SK-N-SH (cell line): ENCODE measurements at regions not wholly inside any gene's neighbourhood (a gene's known extent, or its start where the extent isn't known, plus 50 kb on each side); places are given as distances from the start of the nearest gene placed in this dataset.

Source experiments
- CTCF ChIA-PET: fragments of 300-600, 350-600 bp; formaldehyde crosslinking; extraction: SDS; loops from one replicate; lab custom pipeline; 2021; lab: Yijun Ruan, JAX
- POLR2A ChIA-PET: fragments of 350-600 bp; sonication (Branson Sonifier 250); formaldehyde crosslinking; extraction: SDS; loops from one replicate; lab custom pipeline; 2020; ENCODE audit warnings: antibody characterized with exemption, inconsistent platforms; lab: Yijun Ruan, JAX
- DNase-seq: peaks from one replicate; pipeline ENCODE4 v3.0.0; 2012
- H2AFZ ChIP-seq: fragments of 200-600 bp; sonication (generic); 2 replicates; pipeline ENCODE4 v1.8.1; 2016; ENCODE audit warnings: antibody characterized with exemption, mild to moderate bottlenecking, low read depth
- H3F3A ChIP-seq: fragments of 200-600 bp; sonication (generic); replicated peaks from 2 replicates; pipeline ENCODE3; 2016; ENCODE audit warnings: antibody characterized with exemption, mild to moderate bottlenecking; ENCODE audit not compliant: insufficient read depth
- H3K27ac ChIP-seq, 2 experiments: fragments of 200-500 bp in 1 of 2; fragments of 200-600 bp in 1 of 2; sonication (Bioruptor generic) in 1 of 2; sonication (generic), shearing (Covaris generic) in 1 of 2; 2 replicates each; pipeline versions ENCODE4 v1.5.1 to v1.6.1; 2014 to 2016; ENCODE audit warnings: low read depth in 2 of 2, inconsistent platforms in 1 of 2, low read length in 1 of 2, mild to moderate bottlenecking in 1 of 2, mixed read lengths in 1 of 2
- H3K27me3 ChIP-seq: fragments of 200-600 bp; sonication (generic), shearing (Covaris generic); 2 replicates; pipeline ENCODE4 v1.6.1; 2016; ENCODE audit warnings: mixed run types; ENCODE audit not compliant: insufficient read depth
- H3K36me3 ChIP-seq, 2 experiments: fragments of 200-500 bp in 1 of 2; fragments of 200-600 bp in 1 of 2; sonication (Bioruptor generic) in 1 of 2; sonication (generic) in 1 of 2; replicated peaks in 1 of 2; 2 replicates each; pipeline versions ENCODE3 to v1.5.1; 2014 to 2016; ENCODE audit warnings: low read length in 1 of 2, mild to moderate bottlenecking in 1 of 2; ENCODE audit not compliant: insufficient read depth in 2 of 2, control insufficient read depth in 1 of 2
- H3K4me1 ChIP-seq, 2 experiments: fragments of 200-500 bp in 1 of 2; fragments of 200-600 bp in 1 of 2; sonication (Bioruptor generic) in 1 of 2; sonication (generic), shearing (Covaris generic) in 1 of 2; 2 replicates each; pipeline versions ENCODE4 v1.5.1 to v1.6.1; 2014 to 2016; ENCODE audit warnings: low read depth in 1 of 2, low read length in 1 of 2, mixed run types in 1 of 2; ENCODE audit not compliant: insufficient read depth in 2 of 2, control insufficient read depth in 1 of 2
- H3K4me2 ChIP-seq: fragments of 200-600 bp; sonication (generic), shearing (Covaris generic); 2 replicates; pipeline ENCODE4 v1.6.1; 2017; ENCODE audit warnings: mixed run types
- H3K4me3 ChIP-seq, 2 experiments: fragments of 200-500 bp in 1 of 2; fragments of 200-600 bp in 1 of 2; sonication (Bioruptor generic) in 1 of 2; sonication (generic), shearing (Covaris generic) in 1 of 2; 2 replicates each; pipeline versions ENCODE4 v1.5.1 to v1.8.1; 2014 to 2016; ENCODE audit warnings: low read depth in 2 of 2, inconsistent platforms in 1 of 2, low read length in 1 of 2, mild to moderate bottlenecking in 1 of 2, mixed read lengths in 1 of 2, moderate library complexity in 1 of 2
- H3K79me2 ChIP-seq: fragments of 200-600 bp; sonication (generic); 2 replicates; pipeline ENCODE4 v1.8.1; 2017; ENCODE audit warnings: mild to moderate bottlenecking; ENCODE audit not compliant: insufficient read depth
- H3K9ac ChIP-seq: fragments of 200-600 bp; sonication (generic); 2 replicates; pipeline ENCODE4 v1.6.1; 2017; ENCODE audit warnings: mixed run types
- H3K9me2 ChIP-seq: fragments of 200-600 bp; sonication (generic); 2 replicates; pipeline ENCODE4 v1.6.1; 2017; ENCODE audit warnings: mixed run types
- H3K9me3 ChIP-seq: fragments of 200-600 bp; sonication (generic); 2 replicates; pipeline ENCODE4 v1.6.1; 2017; ENCODE audit warnings: mixed run types, mild to moderate bottlenecking, moderate library complexity
- H4K20me1 ChIP-seq: fragments of 200-600 bp; sonication (generic); 2 replicates; pipeline ENCODE4 v1.6.1; 2017; ENCODE audit warnings: mild to moderate bottlenecking, mixed run types; ENCODE audit not compliant: insufficient read depth
- CTCF ChIP-seq: fragments of 200-600 bp; sonication (generic); IDR thresholded peaks from 2 replicates; pipeline ENCODE4 v1.6.1; 2017; ENCODE audit warnings: antibody characterized with exemption, mild to moderate bottlenecking, moderate library complexity
- ELF1 ChIP-seq: IDR thresholded peaks from 2 replicates; pipeline ENCODE4 v1.4.0; 2012
- EP300 ChIP-seq, 2 experiments: IDR thresholded peaks; 2 replicates each; pipeline versions ENCODE4 v1.4.0 to v1.6.1; 2012; ENCODE audit warnings: borderline replicate concordance in 1 of 2, low read depth in 1 of 2, low read length in 1 of 2
- FOXJ3 ChIP-seq: sonication (generic); formaldehyde crosslinking; IDR thresholded peaks from 2 replicates; pipeline ENCODE4 v1.5.1; 2020; ENCODE audit warnings: mild to moderate bottlenecking, missing genetic modification reagents
- FOXM1 ChIP-seq: IDR thresholded peaks from 2 replicates; pipeline ENCODE4 v1.4.0; 2012; ENCODE audit warnings: low read depth, mild to moderate bottlenecking
- GATA2 ChIP-seq: sonication (generic); formaldehyde crosslinking; IDR thresholded peaks from 2 replicates; pipeline ENCODE4 v1.5.0; 2020; ENCODE audit warnings: mild to moderate bottlenecking, missing genetic modification reagents
- JUND ChIP-seq: IDR thresholded peaks from 2 replicates; pipeline ENCODE4 v1.4.0; 2012
- MEF2A ChIP-seq: IDR thresholded peaks from 2 replicates; pipeline ENCODE4 v1.4.0; 2012; ENCODE audit warnings: low read depth, borderline replicate concordance
- MXI1 ChIP-seq: IDR thresholded peaks from 2 replicates; pipeline ENCODE4 v1.6.1; 2012; ENCODE audit warnings: mild to moderate bottlenecking, low read depth, low read length, improper control_type of control experiment
- NFIC ChIP-seq: IDR thresholded peaks from 2 replicates; pipeline ENCODE4 v1.4.0; 2012; ENCODE audit warnings: borderline replicate concordance
- POLR2AphosphoS5 ChIP-seq: IDR thresholded peaks from 2 replicates; pipeline ENCODE4 v1.6.1; 2012; ENCODE audit warnings: low read depth, low read length
- RAD21 ChIP-seq: IDR thresholded peaks from 2 replicates; pipeline ENCODE4 v1.6.1; 2012; ENCODE audit warnings: mild to moderate bottlenecking, low read length
- REST ChIP-seq: IDR thresholded peaks from 2 replicates; pipeline ENCODE4 v1.6.1; 2012; ENCODE audit warnings: mild to moderate bottlenecking, low read depth, low read length, moderate library complexity
- RXRA ChIP-seq: IDR thresholded peaks from 2 replicates; pipeline ENCODE4 v1.4.0; 2012; ENCODE audit warnings: low read depth, mild to moderate bottlenecking, borderline replicate concordance
- SIN3A ChIP-seq: IDR thresholded peaks from 2 replicates; pipeline ENCODE4 v1.6.1; 2012; ENCODE audit warnings: low read depth, mild to moderate bottlenecking, low read length, moderate library complexity, borderline replicate concordance
- TAF1 ChIP-seq: IDR thresholded peaks from 2 replicates; pipeline ENCODE4 v1.6.1; 2012; ENCODE audit warnings: low read depth, mild to moderate bottlenecking, low read length, moderate library complexity, borderline replicate concordance
- TEAD4 ChIP-seq: IDR thresholded peaks from 2 replicates; pipeline ENCODE4 v1.4.0; 2012; ENCODE audit warnings: mild to moderate bottlenecking, borderline replicate concordance; ENCODE audit not compliant: insufficient read depth
- YY1 ChIP-seq: IDR thresholded peaks from 2 replicates; pipeline ENCODE4 v1.4.0; 2012; ENCODE audit warnings: low read depth, mild to moderate bottlenecking
- ZBTB33 ChIP-seq: IDR thresholded peaks from 2 replicates; pipeline ENCODE4 v1.4.0; 2012; ENCODE audit warnings: low read depth, borderline replicate concordance
- whole genome bisulfite sequencing: methylation state at CpG from one replicate; pipeline ENCODE4 v1.1.6; 2017; ENCODE audit warnings: low lambda C conversion rate; 5-methylcytosine and 5-hydroxymethylcytosine counted together

- no peak for TF ChIP-seq SIN3A
- no peak for TF ChIP-seq FOXJ3 (CRISPR knock-in tag)
- TF ChIP-seq MEF2A, result no peak
- TF ChIP-seq GATA2 (CRISPR knock-in tag), result no peak
- TF ChIP-seq, all 33 proteins: peak for 0
These were observed 224.5 kb upstream of the TENM3 start (continued) for GRCh38 chr4:182018691-182019090.

GRCh38 chr4:182019148-182019652 lies 224.0 kb upstream of the TENM3 start:
- POLR2A ChIA-PET, result no interaction called here
- 52% methylated on average over 5 of the region's 5 CpGs for whole genome bisulfite sequencing

More at GRCh38 chr4:182019148-182019652, 224.0 kb upstream of the TENM3 start:
- no peaks in the 10 kb centered on the region for H3K9me2 ChIP-seq
- DNase-seq, result no peak
- H3K79me2 ChIP-seq, result no peaks in the 10 kb centered on the region
- no peak for TF ChIP-seq TAF1
- TF ChIP-seq SIN3A, result no peak
- no peak for TF ChIP-seq YY1
- TF ChIP-seq POLR2AphosphoS5, result no peak
- no peak for TF ChIP-seq ZBTB33
- no peak for TF ChIP-seq RXRA
- TF ChIP-seq EP300 (IDR thresholded peaks at IDR 0.05; ENCODE audit: borderline replicate concordance in 1 of 2, low read depth in 1 of 2, low read length in 1 of 2), result no peak
- TF ChIP-seq FOXM1, result no peak
- no peak for TF ChIP-seq MEF2A
- no peak for TF ChIP-seq CTCF
- no peak for TF ChIP-seq RAD21
- TF ChIP-seq MXI1, result no peak
- no peak for TF ChIP-seq JUND
- no peak for TF ChIP-seq REST
- no peak for TF ChIP-seq TEAD4
- no peak for TF ChIP-seq ELF1
- no peak for TF ChIP-seq NFIC
- H3F3A ChIP-seq, result no peaks in the 10 kb centered on the region
- H3K9me3 ChIP-seq, result no peaks in the 10 kb centered on the region
- no peak overlapping the region for H3K4me3 ChIP-seq
- no peak overlapping the region for H3K4me2 ChIP-seq
- H3K27ac ChIP-seq, result no peak overlapping the region
- H3K9ac ChIP-seq, result no peak overlapping the region
- H2AFZ ChIP-seq, result no peak overlapping the region
- no peaks in the 10 kb centered on the region for H3K36me3 ChIP-seq
- H3K27me3 ChIP-seq, result no peaks in the 10 kb centered on the region
- peaks cover 0 to 2% of the 10 kb centered on the region in 2 experiments; a peak in 1 of 4 replicates for H3K4me1 ChIP-seq
- CTCF ChIA-PET, result no interaction called here
- H4K20me1 ChIP-seq, result no peaks in the 10 kb centered on the region
